SK-N-SH (cell line): ENCODE measurements at regions not wholly inside any gene's neighbourhood (a gene's known extent, or its start where the extent isn't known, plus 50 kb on each side); places are given as distances from the start of the nearest gene placed in this dataset.

Source experiments
- CTCF ChIA-PET: fragments of 300-600, 350-600 bp; formaldehyde crosslinking; extraction: SDS; loops from one replicate; lab custom pipeline; 2021; lab: Yijun Ruan, JAX
- POLR2A ChIA-PET: fragments of 350-600 bp; sonication (Branson Sonifier 250); formaldehyde crosslinking; extraction: SDS; loops from one replicate; lab custom pipeline; 2020; ENCODE audit warnings: antibody characterized with exemption, inconsistent platforms; lab: Yijun Ruan, JAX
- DNase-seq: peaks from one replicate; pipeline ENCODE4 v3.0.0; 2012
- H2AFZ ChIP-seq: fragments of 200-600 bp; sonication (generic); 2 replicates; pipeline ENCODE4 v1.8.1; 2016; ENCODE audit warnings: antibody characterized with exemption, mild to moderate bottlenecking, low read depth
- H3F3A ChIP-seq: fragments of 200-600 bp; sonication (generic); replicated peaks from 2 replicates; pipeline ENCODE3; 2016; ENCODE audit warnings: antibody characterized with exemption, mild to moderate bottlenecking; ENCODE audit not compliant: insufficient read depth
- H3K27ac ChIP-seq, 2 experiments: fragments of 200-500 bp in 1 of 2; fragments of 200-600 bp in 1 of 2; sonication (Bioruptor generic) in 1 of 2; sonication (generic), shearing (Covaris generic) in 1 of 2; 2 replicates each; pipeline versions ENCODE4 v1.5.1 to v1.6.1; 2014 to 2016; ENCODE audit warnings: low read depth in 2 of 2, inconsistent platforms in 1 of 2, low read length in 1 of 2, mild to moderate bottlenecking in 1 of 2, mixed read lengths in 1 of 2
- H3K27me3 ChIP-seq: fragments of 200-600 bp; sonication (generic), shearing (Covaris generic); 2 replicates; pipeline ENCODE4 v1.6.1; 2016; ENCODE audit warnings: mixed run types; ENCODE audit not compliant: insufficient read depth
- H3K36me3 ChIP-seq, 2 experiments: fragments of 200-500 bp in 1 of 2; fragments of 200-600 bp in 1 of 2; sonication (Bioruptor generic) in 1 of 2; sonication (generic) in 1 of 2; replicated peaks in 1 of 2; 2 replicates each; pipeline versions ENCODE3 to v1.5.1; 2014 to 2016; ENCODE audit warnings: low read length in 1 of 2, mild to moderate bottlenecking in 1 of 2; ENCODE audit not compliant: insufficient read depth in 2 of 2, control insufficient read depth in 1 of 2
- H3K4me1 ChIP-seq, 2 experiments: fragments of 200-500 bp in 1 of 2; fragments of 200-600 bp in 1 of 2; sonication (Bioruptor generic) in 1 of 2; sonication (generic), shearing (Covaris generic) in 1 of 2; 2 replicates each; pipeline versions ENCODE4 v1.5.1 to v1.6.1; 2014 to 2016; ENCODE audit warnings: low read depth in 1 of 2, low read length in 1 of 2, mixed run types in 1 of 2; ENCODE audit not compliant: insufficient read depth in 2 of 2, control insufficient read depth in 1 of 2
- H3K4me2 ChIP-seq: fragments of 200-600 bp; sonication (generic), shearing (Covaris generic); 2 replicates; pipeline ENCODE4 v1.6.1; 2017; ENCODE audit warnings: mixed run types
- H3K4me3 ChIP-seq, 2 experiments: fragments of 200-500 bp in 1 of 2; fragments of 200-600 bp in 1 of 2; sonication (Bioruptor generic) in 1 of 2; sonication (generic), shearing (Covaris generic) in 1 of 2; 2 replicates each; pipeline versions ENCODE4 v1.5.1 to v1.8.1; 2014 to 2016; ENCODE audit warnings: low read depth in 2 of 2, inconsistent platforms in 1 of 2, low read length in 1 of 2, mild to moderate bottlenecking in 1 of 2, mixed read lengths in 1 of 2, moderate library complexity in 1 of 2
- H3K79me2 ChIP-seq: fragments of 200-600 bp; sonication (generic); 2 replicates; pipeline ENCODE4 v1.8.1; 2017; ENCODE audit warnings: mild to moderate bottlenecking; ENCODE audit not compliant: insufficient read depth
- H3K9ac ChIP-seq: fragments of 200-600 bp; sonication (generic); 2 replicates; pipeline ENCODE4 v1.6.1; 2017; ENCODE audit warnings: mixed run types
- H3K9me2 ChIP-seq: fragments of 200-600 bp; sonication (generic); 2 replicates; pipeline ENCODE4 v1.6.1; 2017; ENCODE audit warnings: mixed run types
- H3K9me3 ChIP-seq: fragments of 200-600 bp; sonication (generic); 2 replicates; pipeline ENCODE4 v1.6.1; 2017; ENCODE audit warnings: mixed run types, mild to moderate bottlenecking, moderate library complexity
- H4K20me1 ChIP-seq: fragments of 200-600 bp; sonication (generic); 2 replicates; pipeline ENCODE4 v1.6.1; 2017; ENCODE audit warnings: mild to moderate bottlenecking, mixed run types; ENCODE audit not compliant: insufficient read depth
- CHD2 ChIP-seq: fragments of 150-350 bp; IDR thresholded peaks from 2 replicates; pipeline ENCODE4 v1.6.1; 2018; ENCODE audit warnings: low read length; ENCODE audit not compliant: partially characterized antibody
- EP300 ChIP-seq, 2 experiments: IDR thresholded peaks; 2 replicates each; pipeline versions ENCODE4 v1.4.0 to v1.6.1; 2012; ENCODE audit warnings: borderline replicate concordance in 1 of 2, low read depth in 1 of 2, low read length in 1 of 2
- EZH2phosphoT487 ChIP-seq: fragments of 200-600 bp; sonication (generic); IDR thresholded peaks from 2 replicates; pipeline ENCODE4 v1.6.1; 2017; ENCODE audit warnings: low read depth, mixed run types, mild to moderate bottlenecking, antibody characterized with exemption, moderate library complexity, borderline replicate concordance
- FOSL2 ChIP-seq: IDR thresholded peaks from 2 replicates; pipeline ENCODE4 v1.4.0; 2012; ENCODE audit warnings: low read depth, mild to moderate bottlenecking, moderate library complexity, borderline replicate concordance
- FOXJ3 ChIP-seq: sonication (generic); formaldehyde crosslinking; IDR thresholded peaks from 2 replicates; pipeline ENCODE4 v1.5.1; 2020; ENCODE audit warnings: mild to moderate bottlenecking, missing genetic modification reagents
- GATA2 ChIP-seq: sonication (generic); formaldehyde crosslinking; IDR thresholded peaks from 2 replicates; pipeline ENCODE4 v1.5.0; 2020; ENCODE audit warnings: mild to moderate bottlenecking, missing genetic modification reagents
- JUND ChIP-seq: IDR thresholded peaks from 2 replicates; pipeline ENCODE4 v1.4.0; 2012
- NRF1 ChIP-seq: IDR thresholded peaks from 2 replicates; pipeline ENCODE4 v1.6.1; 2012; ENCODE audit warnings: low read depth, mild to moderate bottlenecking, low read length
- POLR2AphosphoS5 ChIP-seq: IDR thresholded peaks from 2 replicates; pipeline ENCODE4 v1.6.1; 2012; ENCODE audit warnings: low read depth, low read length
- RAD21 ChIP-seq: IDR thresholded peaks from 2 replicates; pipeline ENCODE4 v1.6.1; 2012; ENCODE audit warnings: mild to moderate bottlenecking, low read length
- RFX5 ChIP-seq: IDR thresholded peaks from 2 replicates; pipeline ENCODE4 v1.6.1; 2012; ENCODE audit warnings: mild to moderate bottlenecking, improper control_type of control experiment, low read length
- RXRA ChIP-seq: IDR thresholded peaks from 2 replicates; pipeline ENCODE4 v1.4.0; 2012; ENCODE audit warnings: low read depth, mild to moderate bottlenecking, borderline replicate concordance
- SMC3 ChIP-seq: IDR thresholded peaks from 2 replicates; pipeline ENCODE4 v1.6.1; 2012; ENCODE audit warnings: low read depth, low read length, improper control_type of control experiment
- TEAD4 ChIP-seq: IDR thresholded peaks from 2 replicates; pipeline ENCODE4 v1.4.0; 2012; ENCODE audit warnings: mild to moderate bottlenecking, borderline replicate concordance; ENCODE audit not compliant: insufficient read depth
- WGBS: methylation state at CpG from one replicate; pipeline ENCODE4 v1.1.6; 2017; ENCODE audit warnings: low lambda C conversion rate; 5-methylcytosine and 5-hydroxymethylcytosine counted together
- TF ChIP-seq, protein P1 (sequence below): IDR thresholded peaks from 2 replicates; pipeline ENCODE4 v1.4.0; 2012; ENCODE audit warnings: low read depth, borderline replicate concordance
- TF ChIP-seq, protein P2 (sequence below): IDR thresholded peaks from 2 replicates; pipeline ENCODE4 v1.4.0; 2012; ENCODE audit warnings: low read depth, borderline replicate concordance
- TF ChIP-seq, protein P3 (sequence below): fragments of 200-600 bp; sonication (generic); IDR thresholded peaks from 2 replicates; pipeline ENCODE4 v1.6.1; 2017; ENCODE audit warnings: antibody characterized with exemption, mild to moderate bottlenecking, moderate library complexity

DNA sequence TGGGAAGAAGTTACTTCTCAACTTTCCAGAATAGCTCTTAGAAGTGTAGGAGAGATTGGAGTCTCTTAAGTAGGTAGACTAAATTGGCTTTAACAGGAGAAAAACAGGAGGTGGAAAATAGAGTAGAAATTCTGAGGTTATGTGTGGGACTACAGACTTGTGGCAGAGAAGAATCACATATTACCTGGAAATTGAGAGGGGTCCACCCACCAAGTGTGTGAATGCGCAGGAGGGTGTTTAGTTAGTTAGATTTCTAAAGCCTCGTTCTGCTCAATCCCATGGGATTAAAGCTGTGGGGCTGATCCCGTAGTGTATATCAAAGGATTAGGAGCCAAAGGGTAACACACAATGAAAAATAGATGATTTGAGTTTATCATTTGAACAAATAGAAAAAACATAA lies 319.1 kb downstream of the TRIB2 start (continued):
- TF ChIP-seq, protein P1, sequence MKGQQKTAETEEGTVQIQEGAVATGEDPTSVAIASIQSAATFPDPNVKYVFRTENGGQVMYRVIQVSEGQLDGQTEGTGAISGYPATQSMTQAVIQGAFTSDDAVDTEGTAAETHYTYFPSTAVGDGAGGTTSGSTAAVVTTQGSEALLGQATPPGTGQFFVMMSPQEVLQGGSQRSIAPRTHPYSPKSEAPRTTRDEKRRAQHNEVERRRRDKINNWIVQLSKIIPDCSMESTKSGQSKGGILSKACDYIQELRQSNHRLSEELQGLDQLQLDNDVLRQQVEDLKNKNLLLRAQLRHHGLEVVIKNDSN = no peak
- TF ChIP-seq NRF1 = no peak

DNA sequence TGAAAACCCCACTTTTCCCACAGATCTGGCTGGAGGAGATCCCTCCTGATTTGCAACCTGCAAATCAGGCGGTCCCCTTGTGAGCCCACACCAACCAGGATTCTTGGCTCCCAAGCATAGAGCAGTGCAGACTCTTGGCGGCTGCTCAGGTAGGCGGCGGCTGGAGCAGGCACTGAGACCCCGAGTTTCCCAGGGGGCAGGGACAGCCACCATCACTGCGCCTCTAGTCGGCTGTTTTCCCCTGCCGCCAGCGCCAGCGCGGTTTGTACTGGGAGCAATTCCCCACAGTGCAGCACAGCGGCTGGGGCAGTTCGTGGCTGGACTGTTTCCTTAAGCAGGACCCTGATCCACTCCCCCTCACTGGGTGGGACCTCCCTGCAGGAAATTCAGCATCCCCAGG lies 323.3 kb downstream of the TRIB2 start:
- no peak for TF ChIP-seq RXRA
- no peak for TF ChIP-seq SMC3
- TF ChIP-seq TEAD4 = no peak
- no peak for TF ChIP-seq POLR2AphosphoS5
- TF ChIP-seq FOXJ3 (CRISPR knock-in tag) = no peak

DNA sequence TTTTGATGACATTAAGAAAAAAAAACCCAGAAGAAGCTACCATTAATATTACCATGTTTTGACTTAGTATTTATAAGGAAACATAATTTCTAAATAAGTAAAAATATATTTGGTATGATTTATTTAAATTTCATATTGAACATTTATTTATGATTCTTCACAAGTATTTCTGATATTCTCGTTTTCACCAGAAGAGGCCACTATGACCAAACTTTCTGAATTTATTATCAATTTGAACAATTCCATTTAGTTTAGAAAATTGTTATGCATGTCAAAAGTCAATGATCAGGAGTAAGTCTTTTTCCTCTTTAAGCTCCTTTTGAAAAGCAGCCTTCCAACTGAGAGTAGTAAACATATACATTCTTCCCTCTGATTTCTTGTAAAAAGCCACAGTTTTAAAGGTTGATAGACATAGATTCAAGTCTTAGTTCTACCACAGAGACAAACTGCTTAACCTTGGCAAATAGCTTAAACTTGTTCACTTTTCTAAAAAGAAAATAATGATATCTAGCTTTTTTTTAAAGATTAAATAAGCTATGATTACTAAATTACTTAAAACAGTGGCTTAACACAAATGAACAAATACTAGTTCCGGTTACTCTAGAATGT lies 329.9 kb downstream of the TRIB2 start:
- no peak overlapping the region for H3K9ac ChIP-seq
- no peaks in the 10 kb centered on the region for H3K36me3 ChIP-seq
- no peaks in the 10 kb centered on the region for H3K27me3 ChIP-seq
- H3F3A ChIP-seq = no peaks in the 10 kb centered on the region
- POLR2A ChIA-PET = no interaction called here
- no peaks in the 10 kb centered on the region for H3K9me3 ChIP-seq
- H3K27ac ChIP-seq = no peak overlapping the region
- no peaks in the 10 kb centered on the region for H3K9me2 ChIP-seq
- H3K4me2 ChIP-seq = no peak overlapping the region
- no peak overlapping the region; a peak in 1 of 4 replicates for H3K4me3 ChIP-seq
- no peaks in the 10 kb centered on the region for H3K79me2 ChIP-seq
- CTCF ChIA-PET = interaction anchor here (0.7 to 4.8 kb wide), 27 partner anchors 10 to 1682 kb away, joined by 3 to 30 read pairs (median 3); partner anchors contain the start of gene TRIB2
- no peak for DNase-seq
- WGBS = 35% methylated on average over 2 of the region's 2 CpGs
- no peaks in the 10 kb centered on the region for H3K4me1 ChIP-seq
- no peak overlapping the region for H2AFZ ChIP-seq
- TF ChIP-seq FOSL2 = no peak
- TF ChIP-seq EZH2phosphoT487 = no peak
- peak; percentile 75 for TF ChIP-seq RAD21
- no peak for TF ChIP-seq JUND
- TF ChIP-seq, protein P2, sequence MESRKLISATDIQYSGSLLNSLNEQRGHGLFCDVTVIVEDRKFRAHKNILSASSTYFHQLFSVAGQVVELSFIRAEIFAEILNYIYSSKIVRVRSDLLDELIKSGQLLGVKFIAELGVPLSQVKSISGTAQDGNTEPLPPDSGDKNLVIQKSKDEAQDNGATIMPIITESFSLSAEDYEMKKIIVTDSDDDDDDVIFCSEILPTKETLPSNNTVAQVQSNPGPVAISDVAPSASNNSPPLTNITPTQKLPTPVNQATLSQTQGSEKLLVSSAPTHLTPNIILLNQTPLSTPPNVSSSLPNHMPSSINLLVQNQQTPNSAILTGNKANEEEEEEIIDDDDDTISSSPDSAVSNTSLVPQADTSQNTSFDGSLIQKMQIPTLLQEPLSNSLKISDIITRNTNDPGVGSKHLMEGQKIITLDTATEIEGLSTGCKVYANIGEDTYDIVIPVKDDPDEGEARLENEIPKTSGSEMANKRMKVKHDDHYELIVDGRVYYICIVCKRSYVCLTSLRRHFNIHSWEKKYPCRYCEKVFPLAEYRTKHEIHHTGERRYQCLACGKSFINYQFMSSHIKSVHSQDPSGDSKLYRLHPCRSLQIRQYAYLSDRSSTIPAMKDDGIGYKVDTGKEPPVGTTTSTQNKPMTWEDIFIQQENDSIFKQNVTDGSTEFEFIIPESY = no peak
- TF ChIP-seq, protein P3, sequence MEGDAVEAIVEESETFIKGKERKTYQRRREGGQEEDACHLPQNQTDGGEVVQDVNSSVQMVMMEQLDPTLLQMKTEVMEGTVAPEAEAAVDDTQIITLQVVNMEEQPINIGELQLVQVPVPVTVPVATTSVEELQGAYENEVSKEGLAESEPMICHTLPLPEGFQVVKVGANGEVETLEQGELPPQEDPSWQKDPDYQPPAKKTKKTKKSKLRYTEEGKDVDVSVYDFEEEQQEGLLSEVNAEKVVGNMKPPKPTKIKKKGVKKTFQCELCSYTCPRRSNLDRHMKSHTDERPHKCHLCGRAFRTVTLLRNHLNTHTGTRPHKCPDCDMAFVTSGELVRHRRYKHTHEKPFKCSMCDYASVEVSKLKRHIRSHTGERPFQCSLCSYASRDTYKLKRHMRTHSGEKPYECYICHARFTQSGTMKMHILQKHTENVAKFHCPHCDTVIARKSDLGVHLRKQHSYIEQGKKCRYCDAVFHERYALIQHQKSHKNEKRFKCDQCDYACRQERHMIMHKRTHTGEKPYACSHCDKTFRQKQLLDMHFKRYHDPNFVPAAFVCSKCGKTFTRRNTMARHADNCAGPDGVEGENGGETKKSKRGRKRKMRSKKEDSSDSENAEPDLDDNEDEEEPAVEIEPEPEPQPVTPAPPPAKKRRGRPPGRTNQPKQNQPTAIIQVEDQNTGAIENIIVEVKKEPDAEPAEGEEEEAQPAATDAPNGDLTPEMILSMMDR = peak; percentile 62
- TF ChIP-seq CHD2 = no peak
- no peak for TF ChIP-seq GATA2 (CRISPR knock-in tag)
- TF ChIP-seq RFX5 = no peak
- no peak for TF ChIP-seq EP300 (IDR thresholded peaks at IDR 0.05; ENCODE audit: borderline replicate concordance in 1 of 2, low read depth in 1 of 2, low read length in 1 of 2)
- no peak for TF ChIP-seq RXRA
- no peaks in the 10 kb centered on the region for H4K20me1 ChIP-seq

More for the DNA sequence above, 323.3 kb downstream of the TRIB2 start:
- H3F3A ChIP-seq = no peaks in the 10 kb centered on the region
- no peak overlapping the region for H2AFZ ChIP-seq
- CTCF ChIA-PET = no interaction called here
- DNase-seq = no peak
- H3K27ac ChIP-seq = no peak overlapping the region
- no peaks in the 10 kb centered on the region for H4K20me1 ChIP-seq
- POLR2A ChIA-PET = no interaction called here
- WGBS = 69% methylated on average over 9 of the region's 13 CpGs
- H3K27me3 ChIP-seq = no peaks in the 10 kb centered on the region
- H3K4me1 ChIP-seq = no peaks in the 10 kb centered on the region
- H3K9me2 ChIP-seq = no peaks in the 10 kb centered on the region
- H3K4me3 ChIP-seq = no peak overlapping the region
- no peak overlapping the region for H3K9ac ChIP-seq
- H3K79me2 ChIP-seq = no peaks in the 10 kb centered on the region
- H3K9me3 ChIP-seq = no peaks in the 10 kb centered on the region
- no peak overlapping the region for H3K4me2 ChIP-seq
- no peaks in the 10 kb centered on the region for H3K36me3 ChIP-seq
